Limb (tissue), 2 donors: ENCODE measurements at regions not wholly inside any gene's neighbourhood (a gene's known extent, or its start where the extent isn't known, plus 50 kb on each side); places are given as distances from the start of the nearest gene placed in this dataset.
"Not testable (repeated sequence)": the region's sequence is repeated elsewhere in the genome, so short reads cannot be mapped to it uniquely, and the experiment has no call there.

ENCODE experiments used
- DNase-seq, 2 donors: peaks; one replicate each; pipeline ENCODE4 v3.0.0-alpha.2; 2016; ENCODE audit errors: extremely low spot score in 2 of 2

- DNase-seq = no peak
Measured at GRCh38 chr6:13874191-13874549, 50.6 kb upstream of the RNF182 start.

- peak in 1 of 2 donors; percentile 70 for DNase-seq
Measured at GRCh38 chr6:13873288-13874190, 51.2 kb upstream of the RNF182 start.

DNA sequence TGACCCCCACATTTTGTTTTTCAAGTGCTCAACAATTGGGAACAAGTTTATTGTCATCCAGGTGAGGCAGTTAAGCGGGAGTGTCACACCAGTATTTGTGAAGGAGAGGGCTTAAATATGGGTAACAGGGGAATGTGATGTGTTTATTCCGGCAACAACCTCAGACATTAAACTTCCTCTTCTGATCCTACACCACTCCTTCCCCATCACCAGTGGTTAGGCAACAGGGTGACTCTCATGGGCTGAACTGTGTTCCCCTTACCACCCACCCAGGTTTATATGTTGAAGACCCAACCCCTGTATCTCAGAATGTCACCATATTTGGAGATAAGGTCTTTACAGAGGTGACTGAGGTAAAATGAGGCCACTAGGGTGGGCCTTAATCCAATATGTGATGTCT is 52.1 kb upstream of the RNF182 start:
- no peak for DNase-seq

DNA sequence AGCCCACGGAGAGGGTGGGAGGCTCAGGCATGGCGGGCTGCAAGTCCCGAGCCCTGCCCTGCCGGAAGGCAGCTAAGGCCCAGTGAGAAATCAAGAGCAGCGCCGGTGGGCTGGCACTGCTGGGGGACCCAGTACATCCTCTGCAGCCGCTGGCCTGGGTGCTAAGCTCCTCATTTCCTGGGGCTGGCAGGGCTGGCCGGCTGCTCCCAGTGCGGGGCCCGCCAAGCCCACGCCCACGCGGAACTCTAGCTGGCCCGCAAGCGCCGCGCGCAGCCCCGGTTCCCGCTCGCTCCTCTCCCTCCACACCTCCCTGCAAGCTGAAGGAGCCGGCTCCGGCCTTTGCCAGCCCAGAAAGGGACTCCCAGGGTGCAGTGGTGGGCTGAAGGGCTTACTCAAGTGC is 52.7 kb upstream of the RNF182 start:
- DNase-seq = not testable (repeated sequence)

DNA sequence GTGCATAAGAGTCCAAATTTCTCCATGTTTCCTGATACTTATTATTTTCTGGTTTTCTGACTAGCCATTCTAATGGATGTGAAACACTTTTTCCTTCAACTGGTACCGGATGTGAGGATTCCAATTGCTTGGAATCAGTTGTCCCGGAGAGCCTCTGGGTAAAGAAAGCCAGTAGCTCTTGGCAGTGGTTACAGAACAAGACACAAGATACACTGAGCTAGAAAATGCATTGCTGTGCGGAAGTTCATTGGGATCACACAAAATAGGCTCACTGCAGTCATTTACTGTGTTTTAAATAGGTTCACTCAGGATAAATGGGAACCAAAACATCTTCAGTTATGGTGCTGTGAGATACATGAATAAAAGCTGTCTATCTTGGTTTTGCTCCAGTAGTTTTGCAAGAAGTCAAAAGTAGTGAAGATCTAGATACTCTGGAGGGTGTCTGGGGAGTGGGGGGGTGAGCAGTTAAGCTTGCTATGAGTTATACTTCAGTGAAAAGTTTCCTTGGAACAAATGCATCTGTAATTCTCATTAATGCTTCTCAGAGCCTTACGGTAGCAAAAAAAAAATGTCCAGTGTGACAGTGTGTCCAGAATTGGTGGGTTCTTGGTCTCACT is 54.4 kb upstream of the RNF182 start:
- peak in 1 of 2 donors; percentile 72 for DNase-seq

- no peak for DNase-seq
Measured at GRCh38 chr6:13868236-13868635, 53.9 kb upstream of the MCUR1 start.

DNA sequence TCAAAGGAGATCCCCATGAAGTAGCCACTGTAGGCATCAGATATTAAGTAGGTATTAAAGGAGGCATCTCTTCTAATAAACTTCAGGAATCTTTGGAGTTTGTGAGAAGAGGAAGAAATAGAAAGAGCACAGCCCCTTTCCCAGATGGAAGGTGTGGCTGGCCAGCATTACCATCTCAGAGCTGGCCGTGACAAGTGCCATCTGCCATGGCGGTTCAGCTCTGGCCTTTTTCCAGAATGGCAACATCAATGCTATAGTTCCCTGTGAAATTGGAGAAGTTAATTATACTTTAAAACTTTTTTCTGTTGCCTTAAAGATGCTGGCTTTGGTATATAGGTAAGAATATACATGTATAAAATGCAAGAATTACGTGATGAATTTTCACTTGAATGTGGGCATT is 51.9 kb upstream of the MCUR1 start:
- DNase-seq = no peak

- DNase-seq = peak in 1 of 2 donors; percentile 36
Measured at GRCh38 chr6:13865141-13865540, 50.8 kb upstream of the MCUR1 start.

DNA sequence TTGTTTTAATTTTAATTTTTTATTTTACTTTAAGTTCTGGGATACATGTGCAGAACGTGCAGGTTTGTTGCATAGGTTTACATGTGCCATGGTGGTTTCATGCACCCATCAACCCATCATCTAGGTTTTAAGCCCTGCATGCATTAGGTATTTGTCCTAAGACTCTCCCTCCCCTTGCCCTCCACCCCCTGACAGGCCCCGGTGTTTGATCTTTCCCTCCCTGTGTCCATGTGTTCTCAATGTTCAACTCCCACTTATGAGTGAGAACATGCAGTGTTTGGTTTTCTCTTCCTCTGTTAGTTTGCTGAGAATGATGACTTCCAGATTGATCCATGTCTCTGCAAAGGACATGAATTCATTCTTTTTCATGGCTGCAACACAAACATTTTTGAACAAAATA is 50.3 kb upstream of the MCUR1 start:
- DNase-seq = not testable (repeated sequence)
